GM19351 (cell line): ENCODE measurements at regions not wholly inside any gene's neighbourhood (a gene's known extent, or its start where the extent isn't known, plus 50 kb on each side); places are given as distances from the start of the nearest gene placed in this dataset.
"Not testable (repeated sequence)": the region's sequence is repeated elsewhere in the genome, so short reads cannot be mapped to it uniquely, and the experiment has no call there.

ENCODE experiments used
- ATAC-seq: cut with Tn5 transposase; IDR thresholded peaks from one replicate; pipeline ENCODE4 v1.9.1; 2021; ENCODE audit warnings: mild to moderate bottlenecking, moderate library complexity; ENCODE audit not compliant: unreplicated experiment

- ATAC-seq: no peak
Observed at GRCh38 chr3:6714962-6715361, 146.0 kb upstream of the GRM7 start.

- ATAC-seq: no peak
Observed at GRCh38 chr3:6716420-6716819, 144.5 kb upstream of the GRM7 start.

GRCh38 chr3:6717026-6717943 is 143.6 kb upstream of the GRM7 start:
- ATAC-seq: peak; percentile 94

- no peak for ATAC-seq
Observed at GRCh38 chr3:6719999-6720398, 140.9 kb upstream of the GRM7 start.

- ATAC-seq: no peak
Observed at GRCh38 chr3:6721491-6721890, 139.4 kb upstream of the GRM7 start.

GRCh38 chr3:6723205-6723604 is 137.7 kb upstream of the GRM7 start:
- ATAC-seq: no peak

GRCh38 chr3:6726811-6727210 is 134.1 kb upstream of the GRM7 start:
- no peak for ATAC-seq

GRCh38 chr3:6732807-6733206 is 128.1 kb upstream of the GRM7 start:
- ATAC-seq: no peak

GRCh38 chr3:6733699-6734394 is 127.1 kb upstream of the GRM7 start:
- ATAC-seq: no peak

GRCh38 chr3:6734395-6734746 is 126.5 kb upstream of the GRM7 start:
- ATAC-seq: no peak

GRCh38 chr3:6736836-6737629 is 123.9 kb upstream of the GRM7 start:
- ATAC-seq: peak; percentile 58

- peak; percentile 22 for ATAC-seq
Observed at GRCh38 chr3:6737630-6738029, 123.3 kb upstream of the GRM7 start.

- no peak for ATAC-seq
Observed at GRCh38 chr3:6739288-6739687, 121.6 kb upstream of the GRM7 start.

GRCh38 chr3:6743067-6743720 is 117.7 kb upstream of the GRM7 start:
- ATAC-seq: no peak

- ATAC-seq: no peak
Observed at GRCh38 chr3:6746443-6746842, 114.5 kb upstream of the GRM7 start.

GRCh38 chr3:6747017-6747416 is 113.9 kb upstream of the GRM7 start:
- ATAC-seq: no peak

GRCh38 chr3:6750782-6751181 is 110.1 kb upstream of the GRM7 start:
- ATAC-seq: no peak

GRCh38 chr3:6753536-6753935 is 107.4 kb upstream of the GRM7 start:
- ATAC-seq: no peak

GRCh38 chr3:6769532-6770396 is 91.2 kb upstream of the GRM7 start:
- not testable (repeated sequence) for ATAC-seq

GRCh38 chr3:6770397-6770690 is 90.6 kb upstream of the GRM7 start:
- ATAC-seq: no peak
